ENCODE measurements at regions not wholly inside any gene's neighbourhood (a gene's known extent, or its start where the extent isn't known, plus 50 kb on each side); places are given as distances from the start of the nearest gene placed in this dataset.

DNA sequence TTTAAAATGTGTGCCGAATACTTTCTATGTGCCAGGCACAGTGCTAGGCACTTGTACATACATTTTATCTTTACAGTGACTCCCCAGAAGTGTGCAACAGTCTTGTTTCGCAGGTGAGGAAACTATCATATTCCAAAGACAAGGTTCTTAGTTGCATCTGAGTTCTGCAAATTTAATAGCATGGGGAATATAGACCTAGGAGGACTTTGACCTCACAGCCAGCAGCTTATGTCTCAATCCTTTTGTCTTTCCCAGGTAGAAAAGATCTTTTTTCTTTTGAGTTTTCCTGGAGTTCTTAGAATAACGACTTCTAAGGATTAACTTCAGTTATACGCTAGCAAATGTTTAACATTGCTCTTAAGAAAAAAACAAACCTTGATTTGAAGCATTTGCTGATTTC lies 482.8 kb upstream of the ZMIZ1 start:
- TF ChIP-seq EP300 (IDR thresholded peaks at IDR 0.05) (no peak), POLR2A (IDR thresholded peaks at IDR 0.05) (no peak)
- TF ChIP-seq, protein P1, sequence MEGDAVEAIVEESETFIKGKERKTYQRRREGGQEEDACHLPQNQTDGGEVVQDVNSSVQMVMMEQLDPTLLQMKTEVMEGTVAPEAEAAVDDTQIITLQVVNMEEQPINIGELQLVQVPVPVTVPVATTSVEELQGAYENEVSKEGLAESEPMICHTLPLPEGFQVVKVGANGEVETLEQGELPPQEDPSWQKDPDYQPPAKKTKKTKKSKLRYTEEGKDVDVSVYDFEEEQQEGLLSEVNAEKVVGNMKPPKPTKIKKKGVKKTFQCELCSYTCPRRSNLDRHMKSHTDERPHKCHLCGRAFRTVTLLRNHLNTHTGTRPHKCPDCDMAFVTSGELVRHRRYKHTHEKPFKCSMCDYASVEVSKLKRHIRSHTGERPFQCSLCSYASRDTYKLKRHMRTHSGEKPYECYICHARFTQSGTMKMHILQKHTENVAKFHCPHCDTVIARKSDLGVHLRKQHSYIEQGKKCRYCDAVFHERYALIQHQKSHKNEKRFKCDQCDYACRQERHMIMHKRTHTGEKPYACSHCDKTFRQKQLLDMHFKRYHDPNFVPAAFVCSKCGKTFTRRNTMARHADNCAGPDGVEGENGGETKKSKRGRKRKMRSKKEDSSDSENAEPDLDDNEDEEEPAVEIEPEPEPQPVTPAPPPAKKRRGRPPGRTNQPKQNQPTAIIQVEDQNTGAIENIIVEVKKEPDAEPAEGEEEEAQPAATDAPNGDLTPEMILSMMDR (IDR thresholded peaks at IDR 0.05), result no peak

Measured in tibial nerve (tissue), 4 donors.